RWPE1 (cell line): ENCODE measurements at regions not wholly inside any gene's neighbourhood (a gene's known extent, or its start where the extent isn't known, plus 50 kb on each side); places are given as distances from the start of the nearest gene placed in this dataset.

Experiments used
- CTCF ChIA-PET: fragments of 350-600 bp; sonication (Branson Sonifier 250); formaldehyde crosslinking; extraction: SDS; loops from one replicate; lab custom pipeline; 2021; lab: Yijun Ruan, JAX
- POLR2A ChIA-PET: fragments of 400-600 bp; formaldehyde crosslinking; extraction: SDS; loops from one replicate; lab custom pipeline; 2020; ENCODE audit warnings: antibody characterized with exemption; ENCODE audit not compliant: low non-redundant PET; lab: Yijun Ruan, JAX
- DNase-seq: peaks from one replicate; pipeline ENCODE4 v3.0.0; 2012; ENCODE audit warnings: low spot score
- H3K27ac ChIP-seq: fragments of 450-650 bp; 2 replicates; pipeline ENCODE4 v1.5.1; 2017
- CTCF ChIP-seq: fragments of 450-650 bp; conservative IDR thresholded peaks from 2 replicates; pipeline ENCODE4 v1.5.1; 2017; ENCODE audit warnings: low read depth, mild to moderate bottlenecking

- TF ChIP-seq CTCF, result no peak
- no peak for DNase-seq
- H3K27ac ChIP-seq, result no peak overlapping the region
- POLR2A ChIA-PET, result no interaction called here
- CTCF ChIA-PET, result interaction anchor here (0.6 kb wide), 1 partner anchor 373 kb away, joined by 3 read pairs; no protein-coding TSS in a partner anchor
These were observed 2030.8 kb downstream of the SUCLG1 start for GRCh38 chr2:82428251-82428650.

- H3K27ac ChIP-seq, result no peak overlapping the region
- no peak for DNase-seq
- TF ChIP-seq CTCF, result no peak
- POLR2A ChIA-PET, result no interaction called here
- CTCF ChIA-PET, result no interaction called here
These were observed 2047.1 kb downstream of the SUCLG1 start for GRCh38 chr2:82412021-82412420.

GRCh38 chr2:82411071-82411470, 2048.0 kb downstream of the SUCLG1 start:
- ChIA-PET CTCF (no interaction called here), POLR2A (no interaction called here)
- no peak overlapping the region for H3K27ac ChIP-seq
- no peak for DNase-seq
- no peak for TF ChIP-seq CTCF

- no peak for DNase-seq
- ChIA-PET CTCF (interaction anchor here (0.7 kb wide), 1 partner anchor 10 kb away, joined by 3 read pairs; no protein-coding TSS in a partner anchor), POLR2A (no interaction called here)
- TF ChIP-seq CTCF, result no peak
- no peak overlapping the region for H3K27ac ChIP-seq
These were observed 2063.5 kb downstream of the SUCLG1 start for GRCh38 chr2:82395531-82395930.

GRCh38 chr2:82391386-82391785, 2067.7 kb downstream of the SUCLG1 start:
- POLR2A ChIA-PET, result no interaction called here
- CTCF ChIA-PET, result no interaction called here
- TF ChIP-seq CTCF, result no peak

GRCh38 chr2:82355622-82356021, 2051.1 kb upstream of the LRRTM1 start:
- ChIA-PET CTCF (no interaction called here), POLR2A (no interaction called here)
- no peak for DNase-seq
- H3K27ac ChIP-seq, result no peak overlapping the region
- TF ChIP-seq CTCF, result no peak

More at GRCh38 chr2:82391386-82391785, 2067.7 kb downstream of the SUCLG1 start:
- no peak overlapping the region for H3K27ac ChIP-seq
- DNase-seq, result no peak

- no peak for DNase-seq
- TF ChIP-seq CTCF, result no peak
- H3K27ac ChIP-seq, result no peak overlapping the region
- ChIA-PET POLR2A (no interaction called here), CTCF (no interaction called here)
These were observed 2041.4 kb upstream of the LRRTM1 start for GRCh38 chr2:82345910-82346309.
